NCI-H2196 treated with DMSO at 0.1 percent for 48 hours (cell line): ENCODE measurements at regions not wholly inside any gene's neighbourhood (a gene's known extent, or its start where the extent isn't known, plus 50 kb on each side); places are given as distances from the start of the nearest gene placed in this dataset.

ENCODE experiments used
- DNase-seq: peaks from one replicate; lab custom pipeline; 2025; ENCODE audit not compliant: unreplicated experiment; lab: John Stamatoyannopoulos, UW

DNA sequence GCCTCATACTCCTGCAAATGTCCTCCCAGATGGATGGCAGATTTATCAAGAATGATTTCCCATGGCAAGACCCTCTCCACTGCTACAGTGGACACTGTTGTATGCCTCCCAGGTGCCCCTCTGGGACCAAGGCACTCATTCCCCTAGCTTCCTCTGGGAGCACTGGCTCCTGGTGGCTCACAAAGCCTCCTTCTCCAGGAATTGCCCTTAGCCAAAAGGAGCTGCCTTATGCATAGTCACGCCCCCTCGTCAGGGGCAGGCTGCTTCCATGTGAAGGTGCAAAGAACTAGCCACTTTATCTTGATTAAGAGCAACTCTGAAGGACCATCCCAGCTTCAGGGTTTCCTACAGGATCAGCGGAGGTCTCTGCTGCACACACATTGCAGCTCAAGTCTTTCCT lies 358.1 kb downstream of the CDK5RAP2 start:
- DNase-seq = no peak

DNA sequence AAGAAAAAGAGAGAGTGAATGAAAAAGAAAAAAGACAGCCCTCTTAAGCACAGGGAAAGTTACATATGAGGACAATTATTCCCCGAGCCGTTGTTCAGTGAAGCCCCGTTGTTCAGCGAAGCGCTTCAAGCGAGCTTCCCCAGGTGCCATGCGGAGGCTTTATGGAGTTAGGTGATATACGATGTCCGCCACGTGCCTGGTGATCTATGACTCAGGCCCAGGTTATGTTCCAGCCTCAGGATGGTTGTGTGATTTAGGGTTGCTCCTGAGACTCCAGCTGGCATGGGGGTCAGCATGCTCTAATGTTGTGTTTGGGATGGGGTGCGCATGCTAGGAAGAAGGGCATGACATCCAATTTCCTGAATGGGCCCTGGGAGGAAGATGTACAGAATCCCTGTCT lies 365.6 kb downstream of the CDK5RAP2 start:
- no peak for DNase-seq

DNA sequence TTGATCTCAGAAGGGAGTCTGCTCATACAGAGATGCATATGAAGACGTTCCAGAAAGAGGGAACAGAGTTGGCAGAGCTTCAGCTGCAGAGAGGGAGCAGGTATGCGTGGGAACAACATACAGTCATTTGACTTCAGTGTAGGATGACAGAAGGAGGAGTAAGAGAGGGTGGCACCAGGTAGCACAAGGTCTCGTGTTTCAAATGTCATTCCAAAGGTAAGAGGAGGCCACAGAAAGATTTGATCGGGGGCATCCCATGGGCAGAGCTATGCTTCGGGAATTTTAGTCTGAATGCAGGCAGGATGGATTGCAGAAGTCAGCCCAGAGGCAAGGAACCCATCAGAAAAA lies 367.1 kb downstream of the CDK5RAP2 start:
- no peak for DNase-seq

DNA sequence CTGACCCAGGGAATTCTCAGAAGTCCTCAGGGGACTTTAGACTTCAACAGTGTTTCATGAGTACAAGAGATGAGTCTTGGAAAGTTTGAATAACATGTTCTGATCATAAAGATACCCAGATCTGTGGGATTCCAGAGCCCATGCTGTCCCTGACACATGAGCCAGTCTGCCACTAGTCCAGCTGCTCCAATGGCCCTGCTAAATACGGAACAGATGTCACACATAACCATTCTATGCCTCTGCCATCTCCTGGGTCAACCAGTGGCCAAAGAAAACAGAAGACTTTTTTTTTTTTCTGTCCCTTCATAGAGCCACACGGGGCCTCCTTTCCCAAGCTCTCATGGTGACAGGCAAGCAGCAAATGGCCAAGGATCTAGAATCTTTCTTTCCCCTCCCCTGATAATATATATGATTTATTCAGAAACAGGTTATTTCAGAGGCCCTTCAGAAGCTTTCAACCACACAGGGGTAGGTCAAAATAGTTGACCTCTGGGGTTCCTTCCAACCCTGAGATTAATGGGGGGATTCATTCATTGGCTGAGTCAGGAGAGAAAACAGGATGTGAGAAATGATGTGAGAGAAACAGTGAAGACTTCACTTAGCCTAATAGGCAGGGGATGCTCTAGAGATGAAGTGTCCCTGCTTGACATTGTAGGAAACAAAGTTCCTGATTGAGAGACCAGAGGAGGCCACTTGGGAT lies 367.7 kb downstream of the CDK5RAP2 start:
- DNase-seq = no peak

DNA sequence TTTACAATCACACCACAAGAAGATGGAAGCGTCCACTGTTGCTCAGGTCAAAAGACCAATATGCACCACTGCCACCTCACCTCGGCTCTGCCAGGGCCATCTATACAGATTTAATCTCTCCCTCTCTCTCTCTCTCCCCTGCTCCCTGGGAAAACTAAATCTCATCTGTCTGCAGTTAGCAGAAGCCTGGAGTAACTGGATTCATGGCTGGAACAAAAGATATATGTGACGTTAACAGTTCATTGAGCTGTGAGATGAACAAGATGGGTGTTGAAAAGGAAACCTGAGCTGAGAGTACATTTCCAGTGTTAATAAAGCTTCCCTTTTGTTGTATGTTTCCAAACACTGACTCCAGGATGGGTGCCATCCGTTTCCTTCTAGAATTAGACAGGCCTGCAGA lies 369.7 kb downstream of the CDK5RAP2 start:
- no peak for DNase-seq

DNA sequence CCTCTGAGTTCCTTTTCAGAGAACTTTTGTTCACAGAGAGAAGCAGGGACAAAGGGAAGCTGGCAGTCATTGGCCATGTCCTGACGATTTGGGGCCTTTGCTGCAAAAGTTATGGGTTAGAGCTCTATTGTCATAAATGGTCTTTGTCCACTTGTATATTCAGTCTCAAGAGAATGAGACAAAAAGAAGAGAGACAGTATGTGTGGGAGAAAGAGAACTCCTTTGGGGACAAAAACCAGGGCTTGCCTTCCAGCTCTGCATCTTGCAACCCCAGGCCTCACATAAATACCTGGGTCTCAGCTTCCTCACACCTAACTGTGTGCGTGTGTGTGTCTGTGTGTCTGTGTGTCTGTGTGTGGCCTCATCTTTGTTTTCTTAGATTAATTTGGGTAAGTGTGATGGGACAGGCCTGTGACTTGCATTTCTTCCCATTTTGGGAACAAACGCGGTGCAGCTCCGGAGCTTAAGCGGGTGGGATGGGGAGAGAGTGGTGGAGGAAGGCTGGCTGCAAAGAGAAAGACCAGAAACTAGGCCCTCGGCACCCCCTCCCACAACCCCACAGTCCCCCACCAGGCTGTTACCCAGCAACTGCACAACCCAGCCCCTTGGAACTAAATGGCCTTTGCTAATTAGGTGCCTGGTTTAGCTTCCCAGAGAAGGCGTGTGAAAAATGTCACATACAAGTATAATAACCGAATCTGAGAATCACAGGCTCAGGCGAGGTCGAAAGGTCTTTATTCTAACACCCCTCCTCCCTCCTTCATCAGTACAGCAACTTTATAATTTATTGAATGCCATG lies 376.9 kb downstream of the CDK5RAP2 start:
- no peak for DNase-seq

DNA sequence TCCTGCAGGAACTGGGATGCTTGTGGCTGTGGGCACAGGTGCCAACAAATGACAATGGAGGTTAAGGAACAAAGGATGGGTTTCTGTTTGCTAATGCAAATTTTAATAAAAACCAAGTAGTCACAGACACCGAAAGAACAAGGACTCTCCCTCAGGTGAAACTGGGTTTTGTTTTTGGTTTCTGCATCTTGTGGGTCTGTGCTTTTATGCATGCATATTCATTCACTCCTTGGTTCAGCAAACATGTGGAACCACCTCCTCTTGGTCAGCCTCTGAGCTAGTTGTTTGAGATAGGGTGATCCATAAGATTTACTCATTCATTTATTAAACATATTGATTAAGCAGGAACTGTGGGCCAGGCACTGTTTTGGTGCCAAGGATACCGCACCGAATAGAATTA lies 381.9 kb downstream of the CDK5RAP2 start:
- DNase-seq = no peak

DNA sequence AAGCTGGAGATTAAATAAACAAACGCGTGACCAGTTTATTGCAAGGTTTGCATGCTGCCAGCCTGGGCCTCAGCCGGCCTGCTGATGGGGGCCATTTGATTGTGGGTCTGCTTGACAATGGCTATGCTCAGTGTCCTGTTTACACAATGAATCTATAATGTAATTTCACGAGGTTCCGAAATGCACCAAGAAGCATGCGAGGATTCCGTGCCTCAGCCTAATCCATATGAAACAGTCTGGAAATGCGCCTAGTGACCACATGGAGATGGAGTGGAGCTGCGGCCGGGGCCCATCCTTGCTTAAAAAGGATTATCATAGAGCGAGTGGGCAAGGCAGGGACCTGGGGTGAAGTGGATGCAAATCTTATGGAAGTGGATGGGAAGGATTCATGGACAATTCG lies 382.4 kb downstream of the CDK5RAP2 start:
- DNase-seq = no peak

DNA sequence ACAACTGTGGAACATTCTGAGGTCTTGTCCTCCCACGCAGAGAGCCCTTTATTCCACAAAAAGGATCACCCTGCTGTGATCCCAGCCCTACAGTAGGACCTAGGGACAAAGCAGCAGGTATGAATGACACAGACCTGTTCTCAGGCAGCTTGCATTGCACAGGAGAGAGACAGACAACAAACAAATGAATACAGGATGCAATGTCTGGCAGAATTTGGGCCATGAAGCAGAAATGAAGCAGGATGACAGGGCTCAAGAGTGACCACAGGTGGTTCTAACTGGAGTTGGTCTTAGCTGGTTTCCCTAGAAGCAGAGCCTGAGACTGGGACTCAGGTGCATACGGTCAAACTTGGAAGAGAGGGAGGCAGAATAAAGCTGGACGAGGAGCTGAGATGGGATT lies 388.8 kb downstream of the CDK5RAP2 start:
- DNase-seq = no peak

DNA sequence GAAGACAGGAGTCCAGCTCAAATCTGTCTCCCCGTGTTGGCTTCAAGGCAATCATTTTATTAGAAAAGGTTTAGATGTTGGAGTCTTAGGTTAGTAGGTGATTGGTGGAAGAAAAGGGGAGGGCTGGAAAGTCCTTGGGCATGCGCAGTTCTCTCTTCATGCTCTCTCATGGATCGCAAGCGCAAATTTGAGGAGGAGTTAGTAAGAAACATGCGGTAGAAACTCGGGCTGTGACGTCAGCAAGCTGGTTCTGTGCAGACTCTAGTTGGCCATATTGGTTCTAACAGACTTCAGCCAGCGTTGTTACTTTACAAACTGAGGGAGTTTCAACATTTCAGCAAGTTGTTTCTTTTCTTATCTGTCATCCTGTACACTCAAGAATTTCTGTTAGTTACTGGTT lies 392.2 kb downstream of the CDK5RAP2 start:
- DNase-seq = no peak

DNA sequence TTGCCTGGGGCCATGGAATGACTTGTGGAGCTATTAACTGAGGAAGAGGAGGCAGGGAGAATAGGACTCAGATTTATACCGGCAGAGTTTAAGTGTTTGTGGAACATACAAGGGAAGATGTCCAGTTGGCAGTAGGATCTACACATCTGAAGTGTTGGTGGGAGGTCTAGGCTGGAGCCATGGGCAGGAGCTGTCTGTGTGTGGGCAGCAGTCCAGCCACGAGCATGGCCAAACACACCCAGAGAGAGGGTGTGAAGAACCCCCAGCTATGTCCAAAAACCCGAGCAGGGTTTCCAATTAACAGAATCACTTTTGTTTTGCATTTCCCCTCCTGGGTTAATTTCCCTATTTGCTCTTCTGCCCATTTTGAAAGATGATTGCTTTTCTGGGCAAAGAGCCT lies 393.7 kb downstream of the CDK5RAP2 start:
- DNase-seq = no peak

DNA sequence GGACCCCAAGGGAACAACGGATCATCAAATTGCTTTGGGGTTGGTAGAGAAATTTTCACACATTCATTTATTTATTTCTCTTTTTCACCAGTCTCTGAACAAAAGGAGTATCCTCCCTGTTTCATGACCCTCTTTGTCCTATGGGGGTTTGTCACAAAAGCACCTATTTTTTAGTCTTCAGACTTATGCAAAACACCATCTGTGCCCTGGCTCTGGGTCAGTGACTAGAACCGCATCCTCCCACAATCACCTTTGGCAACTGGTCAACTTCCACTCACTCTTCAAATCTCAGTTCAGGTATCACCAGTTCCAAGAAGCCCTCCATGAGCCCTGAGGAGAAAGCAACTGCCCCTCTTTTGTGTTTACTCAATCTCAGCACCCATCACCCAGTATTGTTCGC lies 395.7 kb downstream of the CDK5RAP2 start:
- DNase-seq = no peak

DNA sequence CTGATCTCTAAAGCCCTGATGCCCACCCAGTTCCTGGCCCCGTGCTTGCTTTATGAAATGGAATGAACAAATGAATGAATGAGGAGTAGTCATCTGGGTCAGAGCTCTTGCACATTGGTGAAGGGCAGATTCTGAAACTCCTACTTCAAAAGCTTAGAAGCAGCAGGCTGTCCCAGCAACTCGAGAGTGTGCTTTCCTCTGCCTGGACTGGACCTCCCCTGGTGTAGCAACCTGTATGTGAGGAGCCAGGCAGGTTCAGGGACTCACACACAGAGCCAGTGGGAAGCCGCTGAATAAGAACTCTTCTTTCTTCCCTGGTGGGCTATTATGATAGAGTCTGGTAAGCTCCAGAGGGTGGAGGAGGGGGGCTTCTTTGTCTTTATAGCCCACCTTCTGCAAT lies 396.4 kb downstream of the CDK5RAP2 start:
- no peak for DNase-seq

DNA sequence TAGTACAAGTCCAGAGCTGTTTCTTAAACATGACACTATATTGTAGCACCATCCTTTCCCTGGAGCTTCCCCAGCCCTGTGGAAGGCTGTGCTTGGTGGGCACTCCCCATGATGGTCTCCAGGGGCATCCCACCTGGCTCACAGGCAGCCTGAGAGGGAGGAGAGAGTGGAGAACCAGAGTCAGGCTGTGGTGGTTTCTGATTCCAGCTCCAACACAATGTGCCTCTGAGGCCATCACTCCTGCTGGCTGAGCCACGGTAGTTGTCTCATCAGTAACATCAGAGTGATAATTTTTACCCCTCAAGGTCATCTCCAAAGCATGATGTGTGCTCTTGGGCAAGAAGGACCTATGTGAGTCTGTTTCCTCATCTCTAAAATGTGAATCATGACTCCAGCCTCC lies 398.0 kb downstream of the CDK5RAP2 start:
- DNase-seq = no peak

DNA sequence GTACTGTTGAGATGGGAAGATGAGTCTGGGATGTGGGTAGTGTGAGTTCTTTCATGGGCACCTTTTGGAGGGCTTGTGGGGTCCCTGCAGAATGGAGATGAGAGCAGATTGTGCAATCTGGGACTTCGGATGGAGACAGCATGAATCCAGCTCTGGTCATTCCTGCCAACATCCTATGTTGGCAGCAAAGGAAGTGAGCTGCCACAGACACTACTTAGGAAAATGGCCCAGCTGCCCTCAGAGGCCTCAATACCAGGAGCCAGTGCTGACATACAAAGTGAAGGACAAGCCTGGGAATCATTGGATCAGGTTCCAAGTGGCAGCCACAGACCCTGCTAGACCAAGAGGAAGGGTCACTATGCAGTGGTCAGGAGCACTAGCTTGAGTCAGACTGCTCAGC lies 402.8 kb downstream of the CDK5RAP2 start:
- no peak for DNase-seq

DNA sequence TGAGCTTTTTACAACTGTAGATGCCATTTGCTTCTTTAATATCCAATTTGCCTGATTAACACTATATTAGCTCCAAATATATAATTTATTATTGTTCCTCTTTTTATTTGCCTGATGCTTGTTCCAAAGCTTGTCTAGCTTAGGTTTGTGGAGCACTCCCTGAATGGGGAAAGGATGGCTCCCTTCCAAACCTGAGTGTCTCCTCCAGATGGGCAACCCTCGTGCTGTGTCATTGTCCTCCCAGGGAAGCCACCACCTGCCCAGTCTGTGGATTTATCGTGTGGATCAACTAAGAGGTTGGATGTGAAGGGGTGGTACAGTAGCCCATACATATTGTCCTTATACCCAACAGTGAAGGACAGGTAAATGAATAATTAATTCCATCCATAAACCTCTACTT lies 404.9 kb downstream of the CDK5RAP2 start:
- no peak for DNase-seq

DNA sequence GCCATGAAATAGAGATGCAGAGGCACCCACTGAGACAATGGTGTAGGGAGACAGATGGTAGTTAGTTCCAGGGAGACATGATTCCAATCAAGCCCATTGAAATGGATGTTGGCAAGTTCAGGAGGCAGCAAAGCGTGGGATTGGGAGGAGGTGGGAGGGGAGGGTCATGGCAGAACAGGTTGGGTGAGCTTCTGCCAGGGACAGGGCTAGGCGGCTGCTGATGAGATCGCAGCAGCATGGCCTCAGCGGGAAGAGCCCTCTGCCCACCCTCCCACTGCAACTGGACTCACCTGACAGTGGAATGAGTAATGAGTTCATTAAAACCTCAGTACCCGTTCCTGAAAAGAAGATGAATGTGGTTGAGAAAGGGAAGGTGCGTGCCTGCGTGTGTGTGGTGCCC lies 418.2 kb downstream of the CDK5RAP2 start:
- DNase-seq = no peak

DNA sequence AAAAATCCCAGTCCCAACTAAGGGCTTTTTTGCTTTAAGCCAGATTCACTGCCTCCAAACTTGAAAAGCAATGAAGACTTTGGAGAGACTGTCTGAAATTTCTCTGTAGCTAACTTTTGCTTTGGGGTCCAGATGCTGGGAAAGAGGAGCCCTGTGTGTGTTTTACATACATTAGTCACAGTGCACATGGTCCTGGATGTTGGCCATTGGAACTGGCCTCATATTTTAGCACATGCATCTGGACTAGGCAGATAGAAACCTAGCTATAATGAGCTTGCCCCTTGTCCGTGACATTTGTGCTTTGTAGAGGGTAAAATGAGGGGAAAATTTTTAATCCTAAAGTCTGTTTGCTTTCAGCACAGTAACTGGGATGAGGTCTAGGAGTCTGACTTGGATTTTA lies 421.7 kb downstream of the CDK5RAP2 start:
- no peak for DNase-seq

DNA sequence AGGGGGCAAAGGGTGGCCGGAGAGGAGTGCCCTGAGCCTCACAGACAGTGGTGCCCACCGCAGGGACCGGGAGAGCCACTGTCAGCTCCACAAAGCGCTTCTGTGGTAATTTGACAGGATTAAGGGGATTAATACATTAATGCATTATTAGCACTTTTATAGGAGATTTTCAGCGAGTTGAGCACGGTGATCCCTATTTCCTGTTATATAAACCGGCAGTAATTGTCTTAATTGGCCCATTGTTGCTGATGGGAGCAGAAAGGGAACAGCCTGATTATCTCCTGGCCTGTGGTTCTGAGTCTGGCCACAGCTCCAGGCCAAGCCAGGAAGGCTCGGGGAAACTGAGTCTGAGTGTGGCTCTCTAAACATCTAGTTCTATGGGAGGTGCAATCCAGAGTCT lies 423.6 kb downstream of the CDK5RAP2 start:
- no peak for DNase-seq

DNA sequence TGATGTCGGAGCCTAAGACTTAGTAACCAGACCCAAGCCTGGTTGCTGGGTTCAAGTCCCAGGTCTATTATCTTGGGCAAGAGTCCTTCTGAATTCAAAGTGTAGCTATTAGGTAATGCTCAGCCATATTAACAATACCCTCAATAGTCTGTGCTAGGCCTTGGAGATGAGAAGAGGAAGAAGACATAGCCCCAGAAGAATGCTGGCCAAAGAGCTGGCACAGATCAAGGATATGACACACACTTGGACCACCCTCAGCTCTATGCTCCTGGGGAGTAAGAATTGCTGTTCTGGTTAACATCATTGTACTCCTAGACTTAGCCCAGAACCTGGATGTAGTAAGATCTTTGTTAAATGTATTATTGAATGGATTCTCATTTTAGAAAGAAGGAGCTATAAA lies 426.7 kb downstream of the CDK5RAP2 start:
- DNase-seq = no peak

DNA sequence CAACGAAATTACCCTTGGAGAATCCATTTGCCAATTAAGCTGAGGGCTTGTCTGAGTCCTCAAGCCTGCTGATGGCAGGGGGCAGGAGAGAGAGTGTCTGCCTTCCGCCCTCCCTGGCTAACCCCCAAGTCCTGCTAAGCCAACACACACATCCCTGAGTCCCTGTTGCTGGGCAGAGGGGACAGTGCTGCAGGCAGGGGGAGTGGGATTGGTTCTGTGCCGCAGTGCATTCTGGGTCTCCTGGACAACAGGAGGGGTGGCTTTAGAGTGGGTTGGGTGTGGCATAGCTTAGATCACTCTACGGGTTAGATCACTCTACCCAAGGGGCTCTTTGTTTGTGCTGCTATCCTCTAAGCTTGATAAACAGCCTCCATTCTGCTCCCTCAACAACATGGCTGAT lies 427.7 kb downstream of the CDK5RAP2 start:
- DNase-seq = no peak

DNA sequence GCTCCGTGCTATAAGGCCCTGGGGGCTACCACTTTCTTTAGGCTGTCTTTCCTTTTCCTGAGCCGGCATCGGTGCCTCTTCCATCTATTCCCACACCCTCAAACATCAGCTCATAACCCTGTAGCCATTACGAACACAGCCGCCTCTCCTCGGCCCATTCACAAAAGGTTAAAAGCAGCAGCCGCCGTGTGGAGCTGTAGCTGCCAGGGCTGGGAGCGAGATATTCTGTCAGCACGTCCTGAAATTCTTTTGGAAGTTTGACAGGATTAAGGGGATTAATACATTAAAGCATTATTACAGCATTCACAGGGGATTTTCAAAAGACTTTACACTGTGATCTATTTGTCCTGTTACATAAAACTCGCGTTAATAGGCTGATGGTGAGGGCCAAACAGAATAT lies 428.2 kb downstream of the CDK5RAP2 start:
- DNase-seq = no peak

DNA sequence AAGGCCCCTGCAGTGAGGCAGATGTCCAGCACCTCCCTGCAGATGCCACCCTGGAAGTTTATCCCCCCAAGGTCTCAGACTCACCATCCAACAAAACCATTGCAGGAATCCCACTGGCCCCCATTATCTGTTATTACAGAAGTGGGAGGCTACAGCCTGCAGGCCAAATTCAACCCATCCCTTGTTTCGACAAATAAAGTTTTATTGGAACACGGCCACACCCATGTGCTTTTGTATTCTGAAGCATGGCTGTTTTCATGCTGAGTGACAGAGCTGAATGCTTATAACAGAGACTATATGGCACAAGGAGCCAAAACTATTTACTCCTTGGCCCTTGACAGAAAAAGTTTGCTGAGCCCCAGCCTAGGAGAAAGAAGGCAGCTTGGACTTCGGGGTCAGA lies 428.8 kb downstream of the CDK5RAP2 start:
- DNase-seq = no peak
